ENCODE measurements at regions not wholly inside any gene's neighbourhood (a gene's known extent, or its start where the extent isn't known, plus 50 kb on each side); places are given as distances from the start of the nearest gene placed in this dataset.
A peak's percentile ranks its signal among the peaks of the same experiment; 100 is the strongest.

- DNase-seq, result no peak
These were observed 309.7 kb downstream of the QKI start for GRCh38 chr6:163724196-163724595.

GRCh38 chr6:163723759-163724158 lies 309.2 kb downstream of the QKI start:
- DNase-seq, result no peak

GRCh38 chr6:163721922-163722692 lies 307.6 kb downstream of the QKI start:
- no peak for DNase-seq

- no peak for DNase-seq
These were observed 306.9 kb downstream of the QKI start for GRCh38 chr6:163721435-163721834.

- DNase-seq, result no peak
These were observed 306.1 kb downstream of the QKI start for GRCh38 chr6:163720460-163721235.

- peak; percentile 93 for DNase-seq
These were observed 305.5 kb downstream of the QKI start for GRCh38 chr6:163720005-163720404.

GRCh38 chr6:163719028-163719742 lies 304.7 kb downstream of the QKI start:
- DNase-seq, result no peak

- DNase-seq, result no peak
These were observed 304.0 kb downstream of the QKI start for GRCh38 chr6:163718537-163718936.

GRCh38 chr6:163717106-163717764 lies 302.7 kb downstream of the QKI start:
- no peak for DNase-seq

- no peak for DNase-seq
These were observed 302.2 kb downstream of the QKI start for GRCh38 chr6:163716690-163717089.

- DNase-seq, result no peak
These were observed 301.3 kb downstream of the QKI start for GRCh38 chr6:163715846-163716245.

- DNase-seq, result no peak
These were observed 299.7 kb downstream of the QKI start for GRCh38 chr6:163714179-163714578.

- no peak for DNase-seq
These were observed 298.5 kb downstream of the QKI start for GRCh38 chr6:163712981-163713380.

- DNase-seq, result no peak
These were observed 298.0 kb downstream of the QKI start for GRCh38 chr6:163712566-163712961.

- no peak for DNase-seq
These were observed 297.4 kb downstream of the QKI start for GRCh38 chr6:163711615-163712565.

GRCh38 chr6:163710532-163711470 lies 296.3 kb downstream of the QKI start:
- DNase-seq, result no peak

- no peak for DNase-seq
These were observed 295.2 kb downstream of the QKI start for GRCh38 chr6:163709693-163710092.

- DNase-seq, result no peak
These were observed 294.7 kb downstream of the QKI start for GRCh38 chr6:163709255-163709654.

GRCh38 chr6:163708466-163708865 lies 293.9 kb downstream of the QKI start:
- DNase-seq, result no peak
